RWPE2 (cell line): ENCODE measurements at regions not wholly inside any gene's neighbourhood (a gene's known extent, or its start where the extent isn't known, plus 50 kb on each side); places are given as distances from the start of the nearest gene placed in this dataset.

Experiments
- ATAC-seq: fragments of 200-7000 bp; cut with Tn5 transposase; 3 replicates; pipeline ENCODE4 v1.9.1; 2021; ENCODE audit warnings: low read depth
- DNase-seq: peaks from one replicate; pipeline ENCODE4 v3.0.0-alpha.2; 2020; ENCODE audit warnings: low spot score
- H3K27ac ChIP-seq: fragments of 450-650 bp; 2 replicates; pipeline ENCODE4 v1.5.1; 2017; ENCODE audit warnings: mild to moderate bottlenecking; ENCODE audit not compliant: poor library complexity, severe bottlenecking
- H3K27me3 ChIP-seq: fragments of 250-450 bp; sonication (Bioruptor Pico); 2 replicates; pipeline ENCODE4 v1.5.1; 2021; ENCODE audit warnings: mild to moderate bottlenecking, moderate library complexity; ENCODE audit not compliant: insufficient read depth, poor library complexity, severe bottlenecking
- H3K36me3 ChIP-seq: fragments of 250-450 bp; sonication (Bioruptor Pico); 2 replicates; pipeline ENCODE4 v1.5.1; 2020; ENCODE audit warnings: low read depth, mild to moderate bottlenecking, moderate library complexity
- H3K4me1 ChIP-seq: fragments of 250-450 bp; sonication (Bioruptor Pico); 2 replicates; pipeline ENCODE4 v1.5.1; 2021; ENCODE audit warnings: mild to moderate bottlenecking, moderate library complexity; ENCODE audit not compliant: insufficient read depth, poor library complexity, severe bottlenecking
- H3K4me3 ChIP-seq: fragments of 250-450 bp; sonication (Bioruptor Pico); 2 replicates; pipeline ENCODE4 v1.5.1; 2021; ENCODE audit warnings: mild to moderate bottlenecking, moderate library complexity; ENCODE audit not compliant: severe bottlenecking
- H3K9me3 ChIP-seq: fragments of 250-450 bp; sonication (Bioruptor Pico); 2 replicates; pipeline ENCODE4 v1.5.1; 2021; ENCODE audit warnings: mild to moderate bottlenecking, moderate library complexity; ENCODE audit not compliant: severe bottlenecking
- CTCF ChIP-seq: fragments of 450-650 bp; IDR thresholded peaks from one replicate; pipeline ENCODE4 v1.5.1; 2017; ENCODE audit warnings: mild to moderate bottlenecking, moderate library complexity; ENCODE audit not compliant: poor library complexity, severe bottlenecking

- no peak overlapping the region for H3K27ac ChIP-seq
- no peak overlapping the region for H3K4me3 ChIP-seq
- peak; percentile 80 for TF ChIP-seq CTCF
- H3K9me3 ChIP-seq, result no peaks in the 10 kb centered on the region
- no peaks in the 10 kb centered on the region for H3K36me3 ChIP-seq
- H3K27me3 ChIP-seq, result no peaks in the 10 kb centered on the region
- ATAC-seq, result peak; percentile 87
- DNase-seq, result no peak
- H3K4me1 ChIP-seq, result no peaks in the 10 kb centered on the region
These were observed 53.1 kb upstream of the HMCN1 start for GRCh38 chr1:185681034-185681633.

GRCh38 chr1:185680453-185680852 is 53.7 kb upstream of the HMCN1 start:
- DNase-seq (no peak), ATAC-seq (no peak)
- H3K27ac ChIP-seq, result no peak overlapping the region
- H3K27me3 ChIP-seq, result no peaks in the 10 kb centered on the region
- H3K4me1 ChIP-seq, result no peaks in the 10 kb centered on the region
- H3K36me3 ChIP-seq, result no peaks in the 10 kb centered on the region
- no peak for TF ChIP-seq CTCF
- no peak overlapping the region for H3K4me3 ChIP-seq
- no peaks in the 10 kb centered on the region for H3K9me3 ChIP-seq

GRCh38 chr1:185679220-185679619 is 55.0 kb upstream of the HMCN1 start:
- no peaks in the 10 kb centered on the region for H3K4me1 ChIP-seq
- H3K36me3 ChIP-seq, result no peaks in the 10 kb centered on the region
- TF ChIP-seq CTCF, result no peak
- DNase-seq, result no peak
- no peak for ATAC-seq
- H3K27me3 ChIP-seq, result no peaks in the 10 kb centered on the region
- H3K9me3 ChIP-seq, result no peaks in the 10 kb centered on the region
- H3K4me3 ChIP-seq, result no peak overlapping the region
- H3K27ac ChIP-seq, result no peak overlapping the region

- no peak for ATAC-seq
- H3K4me1 ChIP-seq, result no peaks in the 10 kb centered on the region
- H3K4me3 ChIP-seq, result no peak overlapping the region
- TF ChIP-seq CTCF, result no peak
- DNase-seq, result no peak
- H3K9me3 ChIP-seq, result no peaks in the 10 kb centered on the region
- H3K27me3 ChIP-seq, result no peaks in the 10 kb centered on the region
- no peaks in the 10 kb centered on the region for H3K36me3 ChIP-seq
- no peak overlapping the region for H3K27ac ChIP-seq
These were observed 57.2 kb upstream of the HMCN1 start for GRCh38 chr1:185676969-185677368.

GRCh38 chr1:185674201-185674600 is 60.0 kb upstream of the HMCN1 start:
- no peak for DNase-seq
- no peak for TF ChIP-seq CTCF
- Histone ChIP-seq H3K27me3 (no peaks in the 10 kb centered on the region), H3K4me1 (no peaks in the 10 kb centered on the region), H3K36me3 (no peaks in the 10 kb centered on the region), H3K27ac (no peak overlapping the region), H3K4me3 (no peak overlapping the region), H3K9me3 (no peaks in the 10 kb centered on the region)
- ATAC-seq, result no peak
